Activated CD4-positive, alpha-beta T cell treated with anti-CD3 and anti-CD28 coated beads for 1 hour (primary cell): ENCODE measurements at regions not wholly inside any gene's neighbourhood (a gene's known extent, or its start where the extent isn't known, plus 50 kb on each side); places are given as distances from the start of the nearest gene placed in this dataset.

Experiments
- DNase-seq: peaks from one replicate; pipeline ENCODE4 v3.0.0-alpha.2; 2020

- no peak for DNase-seq
Observed at GRCh38 chr17:79520167-79521165, 90.4 kb downstream of the RBFOX3 start.

- DNase-seq = no peak
Observed at GRCh38 chr17:79519601-79520000, 91.2 kb downstream of the RBFOX3 start.

DNA sequence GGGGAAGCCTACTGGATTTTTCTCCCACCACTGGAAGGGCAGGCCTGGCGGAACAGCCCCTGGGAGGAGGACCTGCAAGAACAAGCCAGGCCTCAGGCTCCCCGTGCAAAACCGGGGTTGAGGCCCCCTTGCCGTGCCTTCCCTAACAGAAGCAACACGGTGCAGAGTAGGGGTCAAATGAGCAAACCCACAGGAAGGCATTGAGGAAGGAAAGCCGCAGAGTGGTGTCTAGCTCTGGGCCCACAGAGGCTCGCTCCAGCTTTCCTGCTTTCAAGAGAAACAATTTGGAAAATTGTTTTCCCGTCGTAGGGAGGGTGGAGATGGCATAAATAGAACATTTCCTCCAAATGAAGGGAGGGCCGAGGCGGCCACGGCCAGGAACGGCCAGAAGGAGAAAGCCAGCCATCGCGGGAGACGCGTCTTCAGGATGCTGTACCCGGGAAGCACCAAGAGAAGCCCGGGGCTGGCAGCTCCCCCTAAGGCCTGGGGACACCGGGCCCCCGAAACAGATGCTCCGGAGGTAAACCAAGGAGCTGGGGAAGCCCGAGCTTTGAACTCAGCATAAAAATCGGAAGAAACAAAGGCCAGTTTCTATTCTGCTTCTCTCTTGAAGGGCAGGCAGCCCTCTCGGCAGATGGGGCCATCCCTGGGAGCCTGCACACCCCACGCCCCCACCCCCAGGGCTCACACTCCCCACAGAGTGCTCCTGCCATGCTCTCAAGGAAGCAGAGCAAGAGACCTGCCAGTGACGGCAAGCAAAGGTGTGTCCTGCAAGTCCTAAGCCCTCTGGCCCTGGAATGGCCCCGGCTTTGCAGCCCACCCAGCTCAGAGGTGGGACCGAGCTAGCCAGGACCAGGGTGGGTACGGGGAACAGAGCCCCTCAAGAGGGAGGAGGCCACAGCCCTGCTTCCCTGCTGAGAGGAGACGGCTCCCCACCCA is 92.0 kb downstream of the RBFOX3 start:
- DNase-seq = no peak

DNA sequence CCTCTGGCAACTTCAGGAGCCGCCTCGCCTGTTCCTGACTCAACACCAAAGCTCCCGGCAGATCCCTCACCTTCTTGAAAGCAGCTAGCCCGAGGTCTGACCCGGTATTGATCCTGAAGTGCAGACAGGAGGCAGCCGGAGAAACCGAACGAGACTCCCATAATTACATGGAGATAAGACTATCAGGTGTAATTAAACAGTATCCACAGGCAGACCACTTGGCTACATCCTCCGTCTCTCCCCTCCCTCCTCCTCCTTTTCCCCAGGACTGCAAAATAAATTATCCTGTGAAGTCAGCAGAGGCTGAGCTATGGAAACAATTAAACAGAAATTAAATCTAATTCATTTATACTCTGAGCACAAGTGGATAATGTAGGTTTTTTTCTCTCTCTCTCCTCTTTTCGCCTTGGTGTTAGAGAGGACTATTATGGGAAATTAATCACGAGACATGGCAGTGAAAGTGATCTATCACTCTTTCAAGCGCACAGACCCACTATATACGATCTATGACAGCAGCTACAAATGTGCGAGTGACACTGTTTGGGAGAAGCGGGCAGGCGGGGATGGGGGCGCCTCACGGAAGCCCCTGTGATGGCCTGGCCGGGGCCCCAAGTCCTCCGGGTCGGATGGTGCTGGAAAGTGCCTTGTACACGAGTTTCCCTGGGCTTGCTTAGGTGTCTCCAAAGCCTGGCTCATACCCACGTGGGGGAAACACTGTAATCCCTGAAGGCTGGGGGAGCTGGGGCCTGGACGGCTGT is 92.8 kb downstream of the RBFOX3 start:
- DNase-seq = no peak

DNA sequence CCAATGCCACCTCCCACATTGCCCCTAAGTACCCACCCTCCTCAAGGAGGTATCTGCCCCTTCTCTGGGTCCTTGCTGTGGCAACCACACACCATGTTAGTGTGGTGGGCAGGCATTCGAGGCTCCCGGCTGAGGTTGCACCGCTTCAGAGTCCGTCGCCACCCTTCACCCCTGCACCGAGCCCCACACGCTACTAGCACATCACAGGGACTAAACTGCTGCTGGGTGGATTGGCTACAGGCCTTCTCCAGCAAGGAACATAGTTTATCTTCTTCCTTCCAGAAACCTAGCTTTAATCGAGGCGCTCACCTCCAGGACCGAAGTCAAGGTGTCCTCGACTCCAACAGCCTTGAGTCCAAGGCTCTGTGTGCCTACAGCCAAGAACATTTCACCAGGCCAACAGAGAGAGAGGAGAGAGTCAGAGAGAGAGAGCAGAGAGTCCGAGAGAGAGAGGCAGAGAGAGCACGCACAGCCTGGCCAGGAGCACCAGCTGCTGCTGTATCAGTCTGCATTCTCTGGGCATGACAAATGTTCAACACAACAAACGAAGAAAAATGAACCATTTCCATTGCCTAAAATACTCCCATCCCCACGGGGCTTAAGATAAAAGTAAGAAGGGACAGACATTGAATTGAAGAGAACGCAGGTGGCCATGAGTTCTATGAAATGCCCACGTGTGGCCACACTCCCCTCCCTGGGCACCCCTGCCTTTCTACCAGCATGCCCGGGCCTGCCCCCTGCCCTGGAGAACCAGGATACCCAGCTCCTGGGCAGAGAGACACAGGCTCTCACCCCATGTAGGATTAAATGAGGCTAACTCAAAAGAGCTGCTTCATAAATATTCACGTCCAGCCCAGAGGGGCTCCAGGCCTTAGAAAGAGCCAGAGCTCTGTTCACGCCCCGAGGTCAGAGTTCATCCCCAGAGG is 94.9 kb downstream of the RBFOX3 start:
- no peak for DNase-seq

- no peak for DNase-seq
Observed at GRCh38 chr17:79515110-79515509, 95.7 kb downstream of the RBFOX3 start.

- no peak for DNase-seq
Observed at GRCh38 chr17:79513820-79514535, 96.9 kb downstream of the RBFOX3 start.

GRCh38 chr17:79513206-79513605 is 97.6 kb downstream of the RBFOX3 start:
- DNase-seq = no peak

- no peak for DNase-seq
Observed at GRCh38 chr17:79511471-79511870, 99.4 kb downstream of the RBFOX3 start.

DNA sequence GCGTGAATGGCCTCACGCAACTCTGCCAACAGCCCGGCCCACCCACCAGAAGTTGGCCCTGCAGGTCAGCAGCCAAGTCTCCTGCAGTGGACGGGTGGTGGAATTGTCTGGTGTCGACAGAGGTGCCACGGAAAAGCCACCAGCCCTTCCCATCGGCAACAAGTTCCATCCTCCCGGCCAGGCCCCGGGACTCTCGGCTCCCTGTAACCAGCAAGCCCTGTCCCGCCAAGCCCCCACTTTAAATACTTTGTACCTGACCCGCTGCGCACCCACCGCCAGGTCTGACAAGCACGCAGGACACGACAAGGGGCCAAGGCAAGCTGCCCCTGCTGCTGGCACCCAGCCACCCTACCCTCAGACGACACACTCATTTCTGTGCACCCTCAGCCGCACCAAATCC is 100.8 kb downstream of the RBFOX3 start:
- no peak for DNase-seq

GRCh38 chr17:79509490-79509889 is 101.4 kb downstream of the RBFOX3 start:
- no peak for DNase-seq

GRCh38 chr17:79509008-79509407 is 101.8 kb downstream of the RBFOX3 start:
- no peak for DNase-seq

DNA sequence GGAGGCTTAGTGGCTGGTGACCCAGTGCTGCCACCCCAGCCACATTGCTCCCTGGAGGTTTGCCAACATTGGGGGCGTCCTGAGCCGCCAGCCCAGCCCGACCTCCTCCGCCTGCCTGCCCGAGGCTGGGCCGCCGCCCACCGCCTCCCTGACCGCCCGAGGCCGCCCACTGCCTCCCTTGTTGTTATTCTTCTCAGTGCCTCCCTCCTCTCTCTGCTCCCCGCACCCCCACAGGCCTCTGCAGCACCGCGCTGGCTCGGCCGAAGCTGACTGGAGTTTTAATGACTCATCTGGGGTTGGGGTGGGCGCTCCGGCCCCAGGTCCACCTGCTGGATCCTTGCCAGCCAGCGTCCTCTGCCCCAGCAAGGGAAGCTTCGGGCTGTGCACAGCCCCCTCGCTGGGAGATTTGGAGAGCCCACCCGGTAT is 102.5 kb downstream of the RBFOX3 start:
- DNase-seq = no peak

GRCh38 chr17:79506955-79507354 is 103.9 kb downstream of the RBFOX3 start:
- DNase-seq = no peak

GRCh38 chr17:79506150-79506870 is 104.5 kb downstream of the RBFOX3 start:
- DNase-seq = no peak

DNA sequence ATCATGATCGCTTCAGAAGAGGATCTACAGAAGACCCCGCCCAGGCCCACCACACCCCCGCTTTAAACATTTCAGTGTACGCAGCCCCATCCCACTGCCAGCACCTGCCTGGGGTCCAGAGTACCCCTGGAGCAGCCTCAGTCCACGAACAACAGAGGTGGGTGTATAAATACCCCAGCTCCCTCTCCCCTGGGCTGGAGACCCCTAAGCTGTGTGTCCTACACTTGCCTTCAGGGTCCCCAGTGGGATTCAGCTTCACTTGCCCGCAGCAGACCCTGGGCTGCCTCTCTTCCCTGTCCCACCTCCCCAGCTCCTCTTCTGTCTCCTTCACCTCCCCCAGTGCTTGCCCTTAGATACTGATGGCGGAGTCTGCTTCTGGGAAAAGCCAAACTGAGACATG is 105.7 kb downstream of the RBFOX3 start:
- no peak for DNase-seq

DNA sequence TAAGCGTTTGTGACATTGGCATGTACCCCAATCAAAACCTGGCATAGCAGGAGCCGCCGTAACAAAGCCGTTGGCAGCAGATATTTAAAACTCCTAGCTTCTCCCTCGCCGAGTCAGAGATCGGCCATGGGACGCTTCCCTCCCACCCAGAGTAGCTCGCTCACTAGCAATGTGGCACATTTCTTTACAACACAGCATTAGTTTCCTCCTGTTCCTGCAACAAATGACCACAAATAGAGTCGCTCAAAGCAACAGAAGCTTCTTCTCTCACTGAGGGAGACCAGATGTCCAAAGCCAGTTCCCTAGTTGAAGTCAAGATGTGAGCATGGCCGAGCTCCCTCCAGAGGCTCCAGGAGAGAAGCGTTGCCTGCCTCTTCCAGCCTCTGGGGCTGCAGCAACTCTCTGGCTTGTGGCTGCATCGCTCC is 106.7 kb downstream of the RBFOX3 start:
- DNase-seq = no peak

GRCh38 chr17:79503126-79503839 is 107.6 kb downstream of the RBFOX3 start:
- no peak for DNase-seq

DNA sequence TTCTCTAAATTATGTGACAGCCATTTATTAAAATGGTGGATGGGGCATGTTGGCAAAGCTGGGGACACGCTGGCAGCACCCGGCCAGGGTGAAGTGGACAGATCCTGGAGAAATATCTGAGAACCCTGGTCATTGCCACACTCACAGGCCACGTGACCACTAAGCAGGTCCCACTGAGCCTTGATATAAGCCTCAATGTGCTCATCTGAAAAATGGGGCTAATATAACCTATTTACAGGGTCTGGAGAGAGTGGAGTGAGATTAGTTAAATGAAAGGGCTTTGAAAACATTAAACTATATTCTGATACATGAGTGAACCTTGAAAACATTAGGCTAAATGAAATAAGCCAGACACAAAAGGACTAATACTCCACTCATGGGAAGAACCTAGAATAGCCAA is 108.9 kb downstream of the RBFOX3 start:
- DNase-seq = no peak
